ENCODE measurements at regions not wholly inside any gene's neighbourhood (a gene's known extent, or its start where the extent isn't known, plus 50 kb on each side); places are given as distances from the start of the nearest gene placed in this dataset.

DNA sequence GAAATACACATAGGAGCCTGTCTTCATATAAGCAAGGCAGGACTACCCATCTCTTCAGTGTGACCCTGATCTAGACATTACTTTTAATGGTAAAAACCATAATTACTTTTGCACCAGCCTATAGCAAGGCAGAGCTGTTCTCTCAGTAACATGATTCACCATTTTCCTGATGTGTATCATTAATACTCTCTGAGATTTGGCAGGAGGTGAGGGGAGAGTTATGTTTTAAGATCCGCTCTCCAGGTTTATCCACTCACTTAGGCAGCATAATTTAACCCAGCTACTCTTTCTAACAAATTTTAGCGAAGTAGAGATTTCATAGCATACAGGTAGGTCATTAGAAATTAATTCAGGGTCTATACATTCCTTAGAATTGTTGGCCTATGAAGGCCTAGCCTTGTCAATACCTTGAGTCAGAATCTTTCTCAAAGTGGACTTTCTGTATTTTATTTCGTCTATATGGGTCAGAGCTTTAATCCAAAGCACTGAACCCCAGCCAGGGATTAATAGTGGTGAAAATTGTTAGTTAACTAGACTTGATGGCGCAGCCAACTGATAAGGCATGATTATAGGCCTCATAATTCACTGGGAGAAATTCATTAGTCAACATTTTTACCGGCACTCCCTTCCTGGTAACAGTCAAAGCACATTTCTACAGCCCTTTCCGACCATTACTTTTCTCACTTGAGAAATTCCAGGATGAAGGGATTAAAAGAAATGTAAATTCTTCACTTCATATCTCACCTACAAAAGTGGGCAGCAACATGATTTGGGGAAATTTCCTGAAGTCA, 955.1 kb downstream of the DIAPH3 start:
- H3K4me1 ChIP-seq, result peaks cover 9% of the 10 kb centered on the region
- H3K36me3 ChIP-seq, result no peaks in the 10 kb centered on the region
- no peak overlapping the region for H3K4me3 ChIP-seq (ENCODE audit: low read depth, low read length)
- H3K9me3 ChIP-seq, result no peaks in the 10 kb centered on the region
- TF ChIP-seq CTCF (IDR thresholded peaks at IDR 0.05; ENCODE audit: low read depth, low read length), result no peak
- DNase-seq, result no peak
- H3K27me3 ChIP-seq, result no peaks in the 10 kb centered on the region

DNA sequence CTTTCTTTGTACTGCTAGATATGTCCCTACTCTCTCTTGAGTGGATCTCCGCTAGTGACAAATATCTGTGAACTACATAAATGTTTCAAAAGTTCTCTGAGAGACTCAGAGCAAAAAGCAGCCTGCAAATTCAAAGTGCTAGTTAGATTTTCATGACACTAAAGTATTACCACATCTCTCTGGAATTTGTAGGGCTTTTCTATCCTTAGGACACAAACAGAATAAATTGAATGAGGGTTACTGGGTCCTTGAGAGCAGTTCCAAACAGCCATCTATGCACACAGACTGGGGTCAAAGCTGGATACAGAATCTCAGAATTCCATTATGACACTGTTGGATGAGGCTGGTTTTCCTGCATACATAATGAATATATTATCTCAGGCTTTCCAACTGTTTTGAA, 953.2 kb downstream of the DIAPH3 start:
- peaks cover 9% of the 10 kb centered on the region for H3K4me1 ChIP-seq
- TF ChIP-seq CTCF (IDR thresholded peaks at IDR 0.05; ENCODE audit: low read depth, low read length), result no peak
- no peak for DNase-seq
- no peaks in the 10 kb centered on the region for H3K27me3 ChIP-seq
- H3K4me3 ChIP-seq (ENCODE audit: low read depth, low read length), result no peak overlapping the region
- no peaks in the 10 kb centered on the region for H3K9me3 ChIP-seq
- no peaks in the 10 kb centered on the region for H3K36me3 ChIP-seq

- peaks cover 9% of the 10 kb centered on the region for H3K4me1 ChIP-seq
- no peak for DNase-seq
- H3K4me3 ChIP-seq (ENCODE audit: low read depth, low read length), result no peak overlapping the region
- H3K9me3 ChIP-seq, result no peaks in the 10 kb centered on the region
- no peak for TF ChIP-seq CTCF (IDR thresholded peaks at IDR 0.05; ENCODE audit: low read depth, low read length)
- H3K27me3 ChIP-seq, result no peaks in the 10 kb centered on the region
- no peaks in the 10 kb centered on the region for H3K36me3 ChIP-seq
Observed at GRCh38 chr13:59211606-59212005, 952.1 kb downstream of the DIAPH3 start.

DNA sequence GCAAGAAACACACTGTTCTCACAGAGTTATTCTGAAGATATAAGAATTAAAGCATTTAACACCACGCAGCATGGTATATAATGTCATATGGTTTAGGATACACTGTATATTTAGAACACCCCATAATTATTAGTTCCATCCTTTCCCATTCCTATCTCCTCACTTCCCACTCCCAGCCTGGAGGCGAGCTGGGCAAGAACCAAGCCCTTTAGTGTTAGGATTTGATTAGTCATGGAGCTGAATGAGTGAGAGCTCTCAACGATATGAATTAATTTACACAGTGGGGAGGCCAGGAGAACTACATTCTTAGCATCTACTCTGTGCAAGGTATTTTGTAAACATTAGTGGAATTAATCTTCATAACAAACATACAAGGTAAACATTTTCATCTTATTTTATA, 934.3 kb downstream of the DIAPH3 start:
- Histone ChIP-seq H3K9me3 (no peaks in the 10 kb centered on the region; the same call in 1 of the 2 replicates), H3K27me3 (no peaks in the 10 kb centered on the region), H3K36me3 (no peaks in the 10 kb centered on the region), H3K4me3 (ENCODE audit: low read depth, low read length) (no peak overlapping the region), H3K4me1 (peaks cover 8% of the 10 kb centered on the region)
- TF ChIP-seq CTCF (IDR thresholded peaks at IDR 0.05; ENCODE audit: low read depth, low read length), result no peak
- DNase-seq, result no peak

- Histone ChIP-seq H3K27me3 (no peaks in the 10 kb centered on the region), H3K9me3 (no peaks in the 10 kb centered on the region; the same call in 1 of the 2 replicates), H3K36me3 (no peaks in the 10 kb centered on the region), H3K4me3 (ENCODE audit: low read depth, low read length) (no peak overlapping the region), H3K4me1 (peaks cover 8% of the 10 kb centered on the region)
- DNase-seq, result no peak
- no peak for TF ChIP-seq CTCF (IDR thresholded peaks at IDR 0.05; ENCODE audit: low read depth, low read length)
Observed at GRCh38 chr13:59229861-59230260, 933.9 kb downstream of the DIAPH3 start.

- Histone ChIP-seq H3K36me3 (no peaks in the 10 kb centered on the region), H3K4me1 (peaks cover 8% of the 10 kb centered on the region), H3K27me3 (no peaks in the 10 kb centered on the region), H3K4me3 (ENCODE audit: low read depth, low read length) (no peak overlapping the region), H3K9me3 (no peaks in the 10 kb centered on the region; the same call in 1 of the 2 replicates)
- no peak for DNase-seq
- no peak for TF ChIP-seq CTCF (IDR thresholded peaks at IDR 0.05; ENCODE audit: low read depth, low read length)
Observed at GRCh38 chr13:59230484-59231264, 933.1 kb downstream of the DIAPH3 start.

All from BE2C (cell line).